ENCODE measurements at regions not wholly inside any gene's neighbourhood (a gene's known extent, or its start where the extent isn't known, plus 50 kb on each side); places are given as distances from the start of the nearest gene placed in this dataset.

- Mint-ChIP-seq H3K27me3 (peaks cover 31% of the 10 kb centered on the region), H3K36me3 (no peaks in the 10 kb centered on the region), H3K4me1 (ENCODE audit: unreplicated experiment) (no peaks in the 10 kb centered on the region), H3K27ac (no peak overlapping the region), H3K4me3 (no peak overlapping the region), H3K9me3 (no peaks in the 10 kb centered on the region)
- peak; percentile 81 for TF ChIP-seq CTCF (conservative IDR thresholded peaks at IDR 0.05)
- DNase-seq (ENCODE audit: extremely low spot score, unreplicated experiment), result no peak
These were observed 74.6 kb downstream of the GLRX5 start for GRCh38 chr14:95609398-95609990.

- Mint-ChIP-seq H3K36me3 (no peaks in the 10 kb centered on the region), H3K27ac (no peak overlapping the region), H3K27me3 (peaks cover 35% of the 10 kb centered on the region)
These were observed 74.8 kb upstream of the TCL1B start for GRCh38 chr14:95611293-95611880.

GRCh38 chr14:95614349-95614748 lies 71.9 kb upstream of the TCL1B start:
- no peaks in the 10 kb centered on the region for H3K36me3 Mint-ChIP-seq
- no peak for DNase-seq (ENCODE audit: extremely low spot score, unreplicated experiment)
- no peaks in the 10 kb centered on the region for H3K4me1 Mint-ChIP-seq (ENCODE audit: unreplicated experiment)
- H3K27ac Mint-ChIP-seq, result no peak overlapping the region
- peaks cover 21% of the 10 kb centered on the region for H3K27me3 Mint-ChIP-seq
- H3K4me3 Mint-ChIP-seq, result no peak overlapping the region
- H3K9me3 Mint-ChIP-seq, result no peaks in the 10 kb centered on the region
- no peak for TF ChIP-seq CTCF (conservative IDR thresholded peaks at IDR 0.05)

More at GRCh38 chr14:95611293-95611880, 74.8 kb upstream of the TCL1B start:
- no peak for DNase-seq (ENCODE audit: extremely low spot score, unreplicated experiment)
- Mint-ChIP-seq H3K4me1 (ENCODE audit: unreplicated experiment) (no peaks in the 10 kb centered on the region), H3K4me3 (no peak overlapping the region), H3K9me3 (no peaks in the 10 kb centered on the region)
- TF ChIP-seq CTCF (conservative IDR thresholded peaks at IDR 0.05), result no peak

GRCh38 chr14:95616745-95617144 lies 69.5 kb upstream of the TCL1B start:
- Mint-ChIP-seq H3K9me3 (no peaks in the 10 kb centered on the region), H3K27ac (no peak overlapping the region), H3K27me3 (peaks cover 21% of the 10 kb centered on the region), H3K4me3 (no peak overlapping the region), H3K36me3 (no peaks in the 10 kb centered on the region), H3K4me1 (ENCODE audit: unreplicated experiment) (no peaks in the 10 kb centered on the region)
- no peak for DNase-seq (ENCODE audit: extremely low spot score, unreplicated experiment)
- no peak for TF ChIP-seq CTCF (conservative IDR thresholded peaks at IDR 0.05)

- TF ChIP-seq CTCF (conservative IDR thresholded peaks at IDR 0.05), result no peak
- Mint-ChIP-seq H3K36me3 (no peaks in the 10 kb centered on the region), H3K4me1 (ENCODE audit: unreplicated experiment) (no peaks in the 10 kb centered on the region), H3K9me3 (no peaks in the 10 kb centered on the region), H3K27ac (no peak overlapping the region), H3K4me3 (no peak overlapping the region), H3K27me3 (peaks cover 30% of the 10 kb centered on the region)
- DNase-seq (ENCODE audit: extremely low spot score, unreplicated experiment), result no peak
These were observed 66.3 kb upstream of the TCL1B start for GRCh38 chr14:95619785-95620417.
